HG02943 (cell line): ENCODE measurements at regions not wholly inside any gene's neighbourhood (a gene's known extent, or its start where the extent isn't known, plus 50 kb on each side); places are given as distances from the start of the nearest gene placed in this dataset.

ENCODE experiments used
- ATAC-seq: cut with Tn5 transposase; IDR thresholded peaks from one replicate; pipeline ENCODE4 v1.9.1; 2021; ENCODE audit warnings: mild to moderate bottlenecking, low read depth, moderate library complexity; ENCODE audit not compliant: unreplicated experiment

GRCh38 chr2:41950666-41950960 is 97.2 kb upstream of the PKDCC start:
- no peak for ATAC-seq

GRCh38 chr2:41954304-41955291 is 93.2 kb upstream of the PKDCC start:
- no peak for ATAC-seq

- no peak for ATAC-seq
These were observed 92.3 kb upstream of the PKDCC start for GRCh38 chr2:41955316-41956043.

GRCh38 chr2:41957431-41957830 is 90.4 kb upstream of the PKDCC start:
- ATAC-seq: no peak

- no peak for ATAC-seq
These were observed 89.6 kb upstream of the PKDCC start for GRCh38 chr2:41958251-41958650.

GRCh38 chr2:41958775-41959174 is 89.0 kb upstream of the PKDCC start:
- no peak for ATAC-seq

GRCh38 chr2:41959760-41960159 is 88.1 kb upstream of the PKDCC start:
- no peak for ATAC-seq

GRCh38 chr2:41962922-41963622 is 84.7 kb upstream of the PKDCC start:
- no peak for ATAC-seq

GRCh38 chr2:41963661-41964525 is 83.9 kb upstream of the PKDCC start:
- no peak for ATAC-seq

GRCh38 chr2:41965173-41965908 is 82.5 kb upstream of the PKDCC start:
- ATAC-seq: no peak

GRCh38 chr2:41965909-41966295 is 81.9 kb upstream of the PKDCC start:
- no peak for ATAC-seq

GRCh38 chr2:41966431-41966893 is 81.4 kb upstream of the PKDCC start:
- no peak for ATAC-seq

GRCh38 chr2:41966920-41967319 is 80.9 kb upstream of the PKDCC start:
- ATAC-seq: no peak

- no peak for ATAC-seq
These were observed 80.2 kb upstream of the PKDCC start for GRCh38 chr2:41967476-41968181.

GRCh38 chr2:41968182-41968578 is 79.6 kb upstream of the PKDCC start:
- no peak for ATAC-seq

- ATAC-seq: no peak
These were observed 76.7 kb upstream of the PKDCC start for GRCh38 chr2:41970988-41971660.

- ATAC-seq: no peak
These were observed 75.6 kb upstream of the PKDCC start for GRCh38 chr2:41972179-41972578.

GRCh38 chr2:41972819-41973218 is 75.0 kb upstream of the PKDCC start:
- ATAC-seq: no peak
